ENCODE measurements at regions not wholly inside any gene's neighbourhood (a gene's known extent, or its start where the extent isn't known, plus 50 kb on each side); places are given as distances from the start of the nearest gene placed in this dataset.

DNA sequence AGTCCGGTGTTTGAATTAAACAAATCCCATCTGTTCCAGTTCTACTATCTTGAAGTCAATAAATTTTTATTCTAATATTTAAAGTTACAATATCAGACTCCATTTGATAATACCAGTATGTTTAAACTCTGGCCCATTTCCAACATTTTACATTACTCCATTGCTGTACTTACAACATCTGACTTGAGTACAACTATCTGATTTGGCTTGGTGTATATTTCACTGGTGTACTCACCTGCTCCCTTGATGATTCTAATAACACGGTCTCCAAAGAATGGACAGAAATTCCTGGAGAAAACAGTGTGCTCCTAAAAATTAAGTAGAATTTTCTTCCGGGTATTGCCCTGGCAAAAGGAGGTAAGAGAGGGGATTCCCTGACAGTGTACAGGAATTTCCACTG is 680.5 kb upstream of the ADAMTS5 start:
- H3K4me2 ChIP-seq = no peak overlapping the region
- no peaks in the 10 kb centered on the region for H3K4me1 ChIP-seq (ENCODE audit: insufficient read depth)
- H4K20me1 ChIP-seq (replicated peaks; ENCODE audit: insufficient read depth) = no peaks in the 10 kb centered on the region
- no peaks in the 10 kb centered on the region for H3K79me2 ChIP-seq (replicated peaks; ENCODE audit: insufficient read depth)
- TF ChIP-seq, protein P1, sequence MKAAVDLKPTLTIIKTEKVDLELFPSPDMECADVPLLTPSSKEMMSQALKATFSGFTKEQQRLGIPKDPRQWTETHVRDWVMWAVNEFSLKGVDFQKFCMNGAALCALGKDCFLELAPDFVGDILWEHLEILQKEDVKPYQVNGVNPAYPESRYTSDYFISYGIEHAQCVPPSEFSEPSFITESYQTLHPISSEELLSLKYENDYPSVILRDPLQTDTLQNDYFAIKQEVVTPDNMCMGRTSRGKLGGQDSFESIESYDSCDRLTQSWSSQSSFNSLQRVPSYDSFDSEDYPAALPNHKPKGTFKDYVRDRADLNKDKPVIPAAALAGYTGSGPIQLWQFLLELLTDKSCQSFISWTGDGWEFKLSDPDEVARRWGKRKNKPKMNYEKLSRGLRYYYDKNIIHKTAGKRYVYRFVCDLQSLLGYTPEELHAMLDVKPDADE (IDR thresholded peaks at IDR 0.05) = no peak
- TF ChIP-seq, protein P2, sequence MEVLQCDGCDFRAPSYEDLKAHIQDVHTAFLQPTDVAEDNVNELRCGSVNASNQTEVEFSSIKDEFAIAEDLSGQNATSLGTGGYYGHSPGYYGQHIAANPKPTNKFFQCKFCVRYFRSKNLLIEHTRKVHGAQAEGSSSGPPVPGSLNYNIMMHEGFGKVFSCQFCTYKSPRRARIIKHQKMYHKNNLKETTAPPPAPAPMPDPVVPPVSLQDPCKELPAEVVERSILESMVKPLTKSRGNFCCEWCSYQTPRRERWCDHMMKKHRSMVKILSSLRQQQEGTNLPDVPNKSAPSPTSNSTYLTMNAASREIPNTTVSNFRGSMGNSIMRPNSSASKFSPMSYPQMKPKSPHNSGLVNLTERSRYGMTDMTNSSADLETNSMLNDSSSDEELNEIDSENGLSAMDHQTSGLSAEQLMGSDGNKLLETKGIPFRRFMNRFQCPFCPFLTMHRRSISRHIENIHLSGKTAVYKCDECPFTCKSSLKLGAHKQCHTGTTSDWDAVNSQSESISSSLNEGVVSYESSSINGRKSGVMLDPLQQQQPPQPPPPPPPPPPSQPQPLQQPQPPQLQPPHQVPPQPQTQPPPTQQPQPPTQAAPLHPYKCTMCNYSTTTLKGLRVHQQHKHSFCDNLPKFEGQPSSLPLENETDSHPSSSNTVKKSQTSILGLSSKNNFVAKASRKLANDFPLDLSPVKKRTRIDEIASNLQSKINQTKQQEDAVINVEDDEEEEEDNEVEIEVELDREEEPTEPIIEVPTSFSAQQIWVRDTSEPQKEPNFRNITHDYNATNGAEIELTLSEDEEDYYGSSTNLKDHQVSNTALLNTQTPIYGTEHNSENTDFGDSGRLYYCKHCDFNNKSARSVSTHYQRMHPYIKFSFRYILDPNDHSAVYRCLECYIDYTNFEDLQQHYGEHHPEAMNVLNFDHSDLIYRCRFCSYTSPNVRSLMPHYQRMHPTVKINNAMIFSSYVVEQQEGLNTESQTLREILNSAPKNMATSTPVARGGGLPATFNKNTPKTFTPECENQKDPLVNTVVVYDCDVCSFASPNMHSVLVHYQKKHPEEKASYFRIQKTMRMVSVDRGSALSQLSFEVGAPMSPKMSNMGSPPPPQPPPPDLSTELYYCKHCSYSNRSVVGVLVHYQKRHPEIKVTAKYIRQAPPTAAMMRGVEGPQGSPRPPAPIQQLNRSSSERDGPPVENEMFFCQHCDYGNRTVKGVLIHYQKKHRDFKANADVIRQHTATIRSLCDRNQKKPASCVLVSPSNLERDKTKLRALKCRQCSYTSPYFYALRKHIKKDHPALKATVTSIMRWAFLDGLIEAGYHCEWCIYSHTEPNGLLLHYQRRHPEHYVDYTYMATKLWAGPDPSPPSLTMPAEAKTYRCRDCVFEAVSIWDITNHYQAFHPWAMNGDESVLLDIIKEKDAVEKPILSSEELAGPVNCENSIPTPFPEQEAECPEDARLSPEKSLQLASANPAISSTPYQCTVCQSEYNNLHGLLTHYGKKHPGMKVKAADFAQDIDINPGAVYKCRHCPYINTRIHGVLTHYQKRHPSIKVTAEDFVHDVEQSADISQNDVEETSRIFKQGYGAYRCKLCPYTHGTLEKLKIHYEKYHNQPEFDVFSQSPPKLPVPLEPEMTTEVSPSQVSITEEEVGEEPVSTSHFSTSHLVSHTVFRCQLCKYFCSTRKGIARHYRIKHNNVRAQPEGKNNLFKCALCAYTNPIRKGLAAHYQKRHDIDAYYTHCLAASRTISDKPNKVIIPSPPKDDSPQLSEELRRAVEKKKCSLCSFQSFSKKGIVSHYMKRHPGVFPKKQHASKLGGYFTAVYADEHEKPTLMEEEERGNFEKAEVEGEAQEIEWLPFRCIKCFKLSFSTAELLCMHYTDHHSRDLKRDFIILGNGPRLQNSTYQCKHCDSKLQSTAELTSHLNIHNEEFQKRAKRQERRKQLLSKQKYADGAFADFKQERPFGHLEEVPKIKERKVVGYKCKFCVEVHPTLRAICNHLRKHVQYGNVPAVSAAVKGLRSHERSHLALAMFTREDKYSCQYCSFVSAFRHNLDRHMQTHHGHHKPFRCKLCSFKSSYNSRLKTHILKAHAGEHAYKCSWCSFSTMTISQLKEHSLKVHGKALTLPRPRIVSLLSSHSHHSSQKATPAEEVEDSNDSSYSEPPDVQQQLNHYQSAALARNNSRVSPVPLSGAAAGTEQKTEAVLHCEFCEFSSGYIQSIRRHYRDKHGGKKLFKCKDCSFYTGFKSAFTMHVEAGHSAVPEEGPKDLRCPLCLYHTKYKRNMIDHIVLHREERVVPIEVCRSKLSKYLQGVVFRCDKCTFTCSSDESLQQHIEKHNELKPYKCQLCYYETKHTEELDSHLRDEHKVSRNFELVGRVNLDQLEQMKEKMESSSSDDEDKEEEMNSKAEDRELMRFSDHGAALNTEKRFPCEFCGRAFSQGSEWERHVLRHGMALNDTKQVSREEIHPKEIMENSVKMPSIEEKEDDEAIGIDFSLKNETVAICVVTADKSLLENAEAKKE (CRISPR knock-in tag; IDR thresholded peaks at IDR 0.05) = no peak
- Mint-ChIP-seq H3K9me3 (no peaks in the 10 kb centered on the region; the same call in 1 of the 3 replicates), H3K27ac (no peak overlapping the region), H3K27me3 (ENCODE audit: insufficient read depth, low read depth, poor library complexity) (no peaks in the 10 kb centered on the region), H3K36me3 (ENCODE audit: low read depth) (no peaks in the 10 kb centered on the region), H3K4me1 (no peaks in the 10 kb centered on the region), H3K4me3 (no peak overlapping the region)
- no peak for DNase-seq (ENCODE audit: low spot score)
- H3K9me2 ChIP-seq (ENCODE audit: insufficient read depth) = peaks cover 5% of the 10 kb centered on the region; the same call in 1 of the 2 replicates
- no peaks in the 10 kb centered on the region for H3K36me3 ChIP-seq (ENCODE audit: insufficient read depth)
- H3K27ac ChIP-seq (ENCODE audit: low read depth) = no peak overlapping the region
- no peaks in the 10 kb centered on the region for H3K27me3 ChIP-seq (ENCODE audit: insufficient read depth)
- H3K4me3 ChIP-seq = no peak overlapping the region
- no peaks in the 10 kb centered on the region for H3F3A ChIP-seq (replicated peaks; ENCODE audit: low read depth)
- no peak for ATAC-seq
- H2AFZ ChIP-seq = no peak overlapping the region

DNA sequence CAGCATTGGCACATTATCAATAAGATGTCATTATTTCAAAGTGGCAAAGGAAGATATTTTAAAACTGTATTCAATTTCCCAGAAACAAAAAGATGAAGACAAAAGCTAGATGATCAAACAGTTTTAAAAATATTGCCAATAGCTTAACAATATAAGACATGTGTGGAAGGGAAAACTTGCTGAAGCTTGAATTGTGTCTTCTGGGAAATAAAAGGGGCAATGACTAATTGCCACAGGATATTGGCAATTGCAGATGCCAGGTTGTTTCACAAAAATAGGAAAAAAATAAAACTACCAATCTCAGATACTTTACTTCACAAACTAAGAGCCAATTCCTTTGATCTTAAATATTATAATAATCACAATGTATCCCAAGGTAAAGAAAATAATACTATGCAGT is 679.8 kb upstream of the ADAMTS5 start:
- H3K27ac Mint-ChIP-seq = no peak overlapping the region
- TF ChIP-seq CREB1 (CRISPR knock-in tag; IDR thresholded peaks at IDR 0.05; ENCODE audit: low read depth) = no peak
- TF ChIP-seq, protein P3, sequence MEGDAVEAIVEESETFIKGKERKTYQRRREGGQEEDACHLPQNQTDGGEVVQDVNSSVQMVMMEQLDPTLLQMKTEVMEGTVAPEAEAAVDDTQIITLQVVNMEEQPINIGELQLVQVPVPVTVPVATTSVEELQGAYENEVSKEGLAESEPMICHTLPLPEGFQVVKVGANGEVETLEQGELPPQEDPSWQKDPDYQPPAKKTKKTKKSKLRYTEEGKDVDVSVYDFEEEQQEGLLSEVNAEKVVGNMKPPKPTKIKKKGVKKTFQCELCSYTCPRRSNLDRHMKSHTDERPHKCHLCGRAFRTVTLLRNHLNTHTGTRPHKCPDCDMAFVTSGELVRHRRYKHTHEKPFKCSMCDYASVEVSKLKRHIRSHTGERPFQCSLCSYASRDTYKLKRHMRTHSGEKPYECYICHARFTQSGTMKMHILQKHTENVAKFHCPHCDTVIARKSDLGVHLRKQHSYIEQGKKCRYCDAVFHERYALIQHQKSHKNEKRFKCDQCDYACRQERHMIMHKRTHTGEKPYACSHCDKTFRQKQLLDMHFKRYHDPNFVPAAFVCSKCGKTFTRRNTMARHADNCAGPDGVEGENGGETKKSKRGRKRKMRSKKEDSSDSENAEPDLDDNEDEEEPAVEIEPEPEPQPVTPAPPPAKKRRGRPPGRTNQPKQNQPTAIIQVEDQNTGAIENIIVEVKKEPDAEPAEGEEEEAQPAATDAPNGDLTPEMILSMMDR (conservative IDR thresholded peaks at IDR 0.05; ENCODE audit: low read depth in 2 of 2) = no peak
- TF ChIP-seq ZNF114 (CRISPR knock-in tag; IDR thresholded peaks at IDR 0.05) = no peak
- TF ChIP-seq EZH2 (IDR thresholded peaks at IDR 0.05; ENCODE audit: low read depth, unreplicated experiment) = no peak
- TF ChIP-seq EZH2phosphoT487 (IDR thresholded peaks at IDR 0.05; ENCODE audit: unreplicated experiment) = no peak
- TF ChIP-seq NANOG (IDR thresholded peaks at IDR 0.05; ENCODE audit: borderline replicate concordance) = no peak

More for the DNA sequence above, 679.8 kb upstream of the ADAMTS5 start:
- H3K4me3 Mint-ChIP-seq = no peak overlapping the region
- H3K27ac ChIP-seq (ENCODE audit: low read depth) = no peak overlapping the region
- H3K4me3 ChIP-seq = no peak overlapping the region
- no peaks in the 10 kb centered on the region; the same call in 2 of the 3 replicates for H3K9me3 Mint-ChIP-seq
- no peaks in the 10 kb centered on the region for H3K27me3 Mint-ChIP-seq (ENCODE audit: insufficient read depth, low read depth, poor library complexity)
- peaks cover 5% of the 10 kb centered on the region; the same call in 1 of the 2 replicates for H3K9me2 ChIP-seq (ENCODE audit: insufficient read depth)
- DNase-seq (ENCODE audit: low spot score) (no peak), ATAC-seq (no peak)
- H3K79me2 ChIP-seq (replicated peaks; ENCODE audit: insufficient read depth) = no peaks in the 10 kb centered on the region
- no peaks in the 10 kb centered on the region for H3F3A ChIP-seq (replicated peaks; ENCODE audit: low read depth)
- no peaks in the 10 kb centered on the region for H3K36me3 ChIP-seq (ENCODE audit: insufficient read depth)
- H3K36me3 Mint-ChIP-seq (ENCODE audit: low read depth) = no peaks in the 10 kb centered on the region
- no peaks in the 10 kb centered on the region for H3K27me3 ChIP-seq (ENCODE audit: insufficient read depth)
- no peak overlapping the region for H3K4me2 ChIP-seq
- H3K4me1 ChIP-seq (ENCODE audit: insufficient read depth) = no peaks in the 10 kb centered on the region
- H2AFZ ChIP-seq = no peak overlapping the region
- no peaks in the 10 kb centered on the region for H3K4me1 Mint-ChIP-seq
- H4K20me1 ChIP-seq (replicated peaks; ENCODE audit: insufficient read depth) = no peaks in the 10 kb centered on the region

Measured in GM23338 (cell line).